Caco-2 (cell line): ENCODE measurements at regions not wholly inside any gene's neighbourhood (a gene's known extent, or its start where the extent isn't known, plus 50 kb on each side); places are given as distances from the start of the nearest gene placed in this dataset.

Experiments
- BruUV-seq: library from RNA; stranded (reverse); fragments of 400-500 nt; replicated peaks from 2 replicates; lab custom pipeline; 2021; lab: Mats Ljungman, UMichigan
- CTCF ChIA-PET: fragments of 300-600 bp; sonication (Branson Sonifier 250); formaldehyde crosslinking; loops from one replicate; lab custom pipeline; 2022; ENCODE audit warnings: antibody characterized with exemption; lab: Charles Lee
- POLR2A ChIA-PET: fragments of 300-600 bp; sonication (Branson Sonifier 250); formaldehyde crosslinking; loops from one replicate; lab custom pipeline; 2022; ENCODE audit warnings: antibody characterized with exemption; lab: Charles Lee
- DNase-seq, 2 experiments: peaks; one replicate each; pipeline versions ENCODE4 v3.0.0 to v3.0.0-alpha.2; 2020 to 2022
- H3K27me3 ChIP-seq: replicated peaks from 2 replicates; pipeline ENCODE4 v1.6.0; 2011; ENCODE audit warnings: low read length; ENCODE audit not compliant: control insufficient read depth, insufficient read depth
- H3K36me3 ChIP-seq: 2 replicates; pipeline ENCODE4 v1.5.1; 2011; ENCODE audit warnings: low read length; ENCODE audit not compliant: control insufficient read depth, insufficient read depth
- H3K4me1 ChIP-seq: fragments of 250-450 bp; sonication (Bioruptor Pico); 2 replicates; pipeline ENCODE4 v1.5.1; 2020; ENCODE audit warnings: mild to moderate bottlenecking
- H3K4me3 ChIP-seq: 2 replicates; pipeline ENCODE4 v1.5.1; 2011; ENCODE audit warnings: low read depth, mild to moderate bottlenecking, control low read depth, low read length
- H3K9me3 ChIP-seq: fragments of 250-450 bp; sonication (Bioruptor Pico); 2 replicates; pipeline ENCODE4 v1.5.1; 2020; ENCODE audit warnings: mild to moderate bottlenecking, moderate library complexity
- H3K27ac Mint-ChIP-seq: one replicate; pipeline ENCODE4 v1.8.0; 2022; ENCODE audit warnings: mixed read lengths; ENCODE audit not compliant: unreplicated experiment
- H3K27me3 Mint-ChIP-seq: one replicate; pipeline ENCODE4 v1.8.0; 2022; ENCODE audit warnings: mixed read lengths; ENCODE audit not compliant: insufficient read depth, unreplicated experiment
- H3K36me3 Mint-ChIP-seq: one replicate; pipeline ENCODE4 v1.8.0; 2022; ENCODE audit warnings: mild to moderate bottlenecking, mixed read lengths; ENCODE audit not compliant: insufficient read depth, unreplicated experiment
- H3K4me1 Mint-ChIP-seq: one replicate; pipeline ENCODE4 v1.8.0; 2022; ENCODE audit warnings: low read depth, mixed read lengths; ENCODE audit not compliant: unreplicated experiment
- H3K4me3 Mint-ChIP-seq: one replicate; pipeline ENCODE4 v1.8.0; 2022; ENCODE audit warnings: mild to moderate bottlenecking, moderate library complexity, mixed read lengths; ENCODE audit not compliant: unreplicated experiment
- H3K9me3 Mint-ChIP-seq: one replicate; pipeline ENCODE4 v1.8.0; 2022; ENCODE audit warnings: mixed read lengths; ENCODE audit not compliant: unreplicated experiment
- CTCF ChIP-seq, 2 experiments: fragments of 200-600 bp in 1 of 2; IDR thresholded peaks; 1 replicate in 1 of 2; 2 replicates in 1 of 2; pipeline versions ENCODE4 v1.5.1 to v1.8.0; 2011 to 2022; ENCODE audit warnings: antibody characterized with exemption in 1 of 2, control low read depth in 1 of 2, inconsistent platforms in 1 of 2, low read depth in 1 of 2, low read length in 1 of 2, mild to moderate bottlenecking in 1 of 2, moderate library complexity in 1 of 2; ENCODE audit not compliant: insufficient read depth in 1 of 2, severe bottlenecking in 1 of 2, unreplicated experiment in 1 of 2
- intact Hi-C: fragments of 100-400 bp; cut with micrococcal nuclease; formaldehyde crosslinking; loops from one replicate; pipeline ENCODE4 v1.10.0; 2022; ENCODE audit not compliant: unreplicated experiment

- no peaks in the 10 kb centered on the region for H3K36me3 Mint-ChIP-seq
- no peaks in the 10 kb centered on the region for H3K27me3 Mint-ChIP-seq
- H3K9me3 ChIP-seq: no peaks in the 10 kb centered on the region
- TF ChIP-seq CTCF (IDR thresholded peaks at IDR 0.05; ENCODE audit: insufficient read depth in 1 of 2, low read depth in 1 of 2, low read length in 1 of 2, severe bottlenecking in 1 of 2, unreplicated experiment in 1 of 2): no peak
- POLR2A ChIA-PET: no interaction called here
- H3K27ac Mint-ChIP-seq: no peak overlapping the region
- no peak for DNase-seq
- intact Hi-C loops: no loop called here
- no TSS peak for BruUV-seq
- H3K27me3 ChIP-seq: no peaks in the 10 kb centered on the region
- CTCF ChIA-PET: interaction anchor here (1.1 kb wide), 1 partner anchor 10 kb away, joined by 3 read pairs; no protein-coding TSS in a partner anchor
- no peak overlapping the region for H3K4me3 ChIP-seq
- H3K9me3 Mint-ChIP-seq: no peaks in the 10 kb centered on the region
- no peak overlapping the region for H3K4me3 Mint-ChIP-seq
- no peaks in the 10 kb centered on the region for H3K36me3 ChIP-seq
- H3K4me1 Mint-ChIP-seq: peaks cover 9% of the 10 kb centered on the region
- no peaks in the 10 kb centered on the region for H3K4me1 ChIP-seq
These were observed 249.5 kb downstream of the SLC16A7 start for GRCh38 chr12:59845293-59845692.

- Histone ChIP-seq H3K4me1 (no peaks in the 10 kb centered on the region), H3K36me3 (no peaks in the 10 kb centered on the region), H3K9me3 (no peaks in the 10 kb centered on the region), H3K27me3 (no peaks in the 10 kb centered on the region), H3K4me3 (no peak overlapping the region)
- ChIA-PET CTCF (no interaction called here), POLR2A (no interaction called here)
- no peaks in the 10 kb centered on the region for H3K9me3 Mint-ChIP-seq
- intact Hi-C loops: no loop called here
- no peaks in the 10 kb centered on the region for H3K36me3 Mint-ChIP-seq
- no TSS peak for BruUV-seq
- TF ChIP-seq CTCF (IDR thresholded peaks at IDR 0.05; ENCODE audit: insufficient read depth in 1 of 2, low read depth in 1 of 2, low read length in 1 of 2, severe bottlenecking in 1 of 2, unreplicated experiment in 1 of 2): no peak
- no peaks in the 10 kb centered on the region for H3K27me3 Mint-ChIP-seq
- DNase-seq: no peak
- no peak overlapping the region for H3K27ac Mint-ChIP-seq
- peaks cover 9% of the 10 kb centered on the region for H3K4me1 Mint-ChIP-seq
- no peak overlapping the region for H3K4me3 Mint-ChIP-seq
These were observed 251.3 kb downstream of the SLC16A7 start for GRCh38 chr12:59847127-59847526.

GRCh38 chr12:59850268-59850667 is 254.4 kb downstream of the SLC16A7 start:
- Histone ChIP-seq H3K4me3 (no peak overlapping the region), H3K4me1 (no peaks in the 10 kb centered on the region), H3K9me3 (no peaks in the 10 kb centered on the region), H3K27me3 (no peaks in the 10 kb centered on the region), H3K36me3 (no peaks in the 10 kb centered on the region)
- Mint-ChIP-seq H3K36me3 (no peaks in the 10 kb centered on the region), H3K4me3 (no peak overlapping the region), H3K27me3 (no peaks in the 10 kb centered on the region), H3K4me1 (peaks cover 4% of the 10 kb centered on the region), H3K9me3 (no peaks in the 10 kb centered on the region), H3K27ac (no peak overlapping the region)
- no TSS peak for BruUV-seq
- no peak for TF ChIP-seq CTCF (IDR thresholded peaks at IDR 0.05; ENCODE audit: insufficient read depth in 1 of 2, low read depth in 1 of 2, low read length in 1 of 2, severe bottlenecking in 1 of 2, unreplicated experiment in 1 of 2)
- ChIA-PET CTCF (no interaction called here), POLR2A (no interaction called here)
- intact Hi-C loops: loop anchor here (10.0 kb wide), 1 partner anchor 295 kb away; no protein-coding TSS in a partner anchor
- DNase-seq: no peak
